HepG2 (cell line): ENCODE measurements at regions not wholly inside any gene's neighbourhood (a gene's known extent, or its start where the extent isn't known, plus 50 kb on each side); places are given as distances from the start of the nearest gene placed in this dataset.

Experiments
- MLX ChIP-seq: IDR thresholded peaks from 2 replicates; pipeline ENCODE4 v1.6.1; 2016
- ZBTB40 ChIP-seq, 2 experiments: fragments of 450-650 bp in 1 of 2; sonication (generic) in 1 of 2; formaldehyde crosslinking in 1 of 2; IDR thresholded peaks; 2 replicates each; pipeline versions ENCODE4 v1.6.1 to v1.8.0; 2016 to 2022; ENCODE audit warnings: antibody characterized with exemption in 1 of 2, mild to moderate bottlenecking in 1 of 2, missing genetic modification reagents in 1 of 2
- ZFY ChIP-seq: sonication (generic); formaldehyde crosslinking; IDR thresholded peaks from 2 replicates; pipeline ENCODE4 v1.4.0; 2020; ENCODE audit warnings: missing genetic modification reagents
- ZNF501 ChIP-seq: sonication (generic); formaldehyde crosslinking; IDR thresholded peaks from 2 replicates; pipeline ENCODE4 v1.5.1; 2020; ENCODE audit warnings: mild to moderate bottlenecking, moderate library complexity, missing genetic modification reagents

- TF ChIP-seq ZBTB40 (IDR thresholded peaks at IDR 0.05) (no peak), ZBTB40 (CRISPR knock-in tag; IDR thresholded peaks at IDR 0.05) (no peak), ZNF501 (no peak), MLX (no peak), ZFY (CRISPR knock-in tag) (no peak)
Measured at GRCh38 chr14:30193101-30193500, 265.5 kb upstream of the PRKD1 start (continued).
